Smooth muscle cell (in vitro differentiated cells): ENCODE measurements at regions not wholly inside any gene's neighbourhood (a gene's known extent, or its start where the extent isn't known, plus 50 kb on each side); places are given as distances from the start of the nearest gene placed in this dataset.
"Not testable (repeated sequence)": the region's sequence is repeated elsewhere in the genome, so short reads cannot be mapped to it uniquely, and the experiment has no call there.

ENCODE experiments used
- DNase-seq: peaks from one replicate; lab custom pipeline; 2025; ENCODE audit not compliant: unreplicated experiment; lab: John Stamatoyannopoulos, UW
- H2AFZ ChIP-seq: fragments of 200-600 bp; sonication (generic); 2 replicates; pipeline ENCODE4 v1.6.0; 2016; ENCODE audit warnings: antibody characterized with exemption, low read depth, mild to moderate bottlenecking
- H3F3A ChIP-seq: fragments of 200-600 bp; sonication (generic); 2 replicates; pipeline ENCODE4 v1.6.0; 2017; ENCODE audit warnings: antibody characterized with exemption, low read depth
- H3K27ac ChIP-seq: fragments of 200-600 bp; sonication (generic); 2 replicates; pipeline ENCODE4 v1.5.1; 2016; ENCODE audit warnings: low read depth, mild to moderate bottlenecking
- H3K27me3 ChIP-seq: fragments of 200-600 bp; sonication (generic); 2 replicates; pipeline ENCODE4 v1.6.1; 2016; ENCODE audit warnings: low read depth, mild to moderate bottlenecking
- H3K36me3 ChIP-seq: fragments of 200-600 bp; sonication (generic); 2 replicates; pipeline ENCODE4 v1.5.1; 2016; ENCODE audit warnings: low read depth
- H3K4me1 ChIP-seq: fragments of 200-600 bp; sonication (generic); 2 replicates; pipeline ENCODE4 v1.5.1; 2016; ENCODE audit warnings: low read depth
- H3K4me2 ChIP-seq: fragments of 200-600 bp; sonication (generic); 2 replicates; pipeline ENCODE4 v1.6.0; 2016; ENCODE audit warnings: mild to moderate bottlenecking
- H3K4me3 ChIP-seq: fragments of 200-600 bp; sonication (generic); 2 replicates; pipeline ENCODE4 v1.5.1; 2016; ENCODE audit warnings: mild to moderate bottlenecking
- H3K79me2 ChIP-seq: fragments of 200-600 bp; sonication (generic); 2 replicates; pipeline ENCODE4 v1.6.0; 2016; ENCODE audit warnings: low read depth, mild to moderate bottlenecking
- H3K9ac ChIP-seq: fragments of 200-600 bp; sonication (generic); 2 replicates; pipeline ENCODE4 v1.6.0; 2016; ENCODE audit warnings: low read depth
- H3K9me3 ChIP-seq: fragments of 200-600 bp; sonication (generic); replicated peaks from 2 replicates; pipeline ENCODE4 v1.5.1; 2016; ENCODE audit warnings: low read depth
- H4K20me1 ChIP-seq: fragments of 200-600 bp; sonication (generic); 2 replicates; pipeline ENCODE4 v1.6.0; 2016; ENCODE audit warnings: low read depth
- CTCF ChIP-seq: fragments of 200-600 bp; sonication (generic); IDR thresholded peaks from 2 replicates; pipeline ENCODE4 v1.5.1; 2017; ENCODE audit warnings: borderline replicate concordance, mild to moderate bottlenecking, antibody characterized with exemption; ENCODE audit not compliant: insufficient read depth, poor library complexity, severe bottlenecking
- WGBS: methylation state at CpG from one replicate; pipeline ENCODE4 v1.1.7; 2016; ENCODE audit warnings: low lambda C conversion rate; 5-methylcytosine and 5-hydroxymethylcytosine counted together

- H3F3A ChIP-seq, result no peaks in the 10 kb centered on the region
- H3K4me3 ChIP-seq, result no peak overlapping the region
- no peaks in the 10 kb centered on the region for H3K36me3 ChIP-seq
- H3K9ac ChIP-seq, result no peak overlapping the region
- no peaks in the 10 kb centered on the region for H3K79me2 ChIP-seq
- no peaks in the 10 kb centered on the region for H3K27me3 ChIP-seq
- no peaks in the 10 kb centered on the region for H4K20me1 ChIP-seq
- DNase-seq, result no peak
- no peak overlapping the region for H3K27ac ChIP-seq
- no peaks in the 10 kb centered on the region for H3K9me3 ChIP-seq
- H3K4me1 ChIP-seq, result no peaks in the 10 kb centered on the region
- H2AFZ ChIP-seq, result no peak overlapping the region
- H3K4me2 ChIP-seq, result no peak overlapping the region
- TF ChIP-seq CTCF, result no peak
These were observed 77.1 kb upstream of the NDST4 start for GRCh38 chr4:115190529-115190928.

GRCh38 chr4:115187136-115187535, 73.7 kb upstream of the NDST4 start:
- no peak for TF ChIP-seq CTCF
- H2AFZ ChIP-seq, result no peak overlapping the region
- WGBS, result 100% methylated on average over 1 of the region's 1 CpG
- H3K4me3 ChIP-seq, result no peak overlapping the region
- no peaks in the 10 kb centered on the region for H3F3A ChIP-seq
- no peaks in the 10 kb centered on the region for H3K4me1 ChIP-seq
- H4K20me1 ChIP-seq, result no peaks in the 10 kb centered on the region
- no peak for DNase-seq
- H3K4me2 ChIP-seq, result no peak overlapping the region
- no peaks in the 10 kb centered on the region for H3K9me3 ChIP-seq
- H3K27me3 ChIP-seq, result no peaks in the 10 kb centered on the region
- no peak overlapping the region for H3K27ac ChIP-seq
- H3K9ac ChIP-seq, result no peak overlapping the region
- H3K79me2 ChIP-seq, result no peaks in the 10 kb centered on the region
- no peaks in the 10 kb centered on the region for H3K36me3 ChIP-seq

- 95% methylated on average over 30 of the region's 41 CpGs for WGBS
- not testable (repeated sequence) for H3K4me2 ChIP-seq, H3K9ac ChIP-seq, H3F3A ChIP-seq, H4K20me1 ChIP-seq, H3K79me2 ChIP-seq, H3K4me3 ChIP-seq, H2AFZ ChIP-seq, H3K4me1 ChIP-seq, H3K9me3 ChIP-seq, DNase-seq, H3K27ac ChIP-seq, H3K27me3 ChIP-seq, H3K36me3 ChIP-seq
These were observed 66.1 kb upstream of the NDST4 start for GRCh38 chr4:115179438-115180062.

- not testable (repeated sequence) for H3K4me1 ChIP-seq, H3K9ac ChIP-seq, H3K27me3 ChIP-seq, H3K79me2 ChIP-seq, H3K4me3 ChIP-seq, H3F3A ChIP-seq, H2AFZ ChIP-seq, H3K9me3 ChIP-seq, H3K4me2 ChIP-seq, H3K36me3 ChIP-seq, H3K27ac ChIP-seq, DNase-seq, H4K20me1 ChIP-seq
- WGBS, result 90% methylated on average over 15 of the region's 15 CpGs
These were observed 65.3 kb upstream of the NDST4 start for GRCh38 chr4:115178687-115179086.

- Histone ChIP-seq H3K9ac (no peak overlapping the region), H3K79me2 (no peaks in the 10 kb centered on the region), H3K4me2 (no peak overlapping the region), H4K20me1 (no peaks in the 10 kb centered on the region), H3F3A (no peaks in the 10 kb centered on the region), H3K4me3 (no peak overlapping the region), H2AFZ (no peak overlapping the region), H3K4me1 (no peaks in the 10 kb centered on the region), H3K36me3 (no peaks in the 10 kb centered on the region), H3K27me3 (no peaks in the 10 kb centered on the region), H3K9me3 (no peaks in the 10 kb centered on the region), H3K27ac (no peak overlapping the region)
- DNase-seq, result no peak
- WGBS, result 88% methylated on average over 1 of the region's 1 CpG
- TF ChIP-seq CTCF, result no peak
These were observed 57.8 kb upstream of the NDST4 start for GRCh38 chr4:115171220-115171619.
